Neuronal stem cell (in vitro differentiated cells): ENCODE measurements at regions not wholly inside any gene's neighbourhood (a gene's known extent, or its start where the extent isn't known, plus 50 kb on each side); places are given as distances from the start of the nearest gene placed in this dataset.

Experiments used
- DNase-seq: peaks from one replicate; pipeline ENCODE4 v3.0.0-alpha.2; 2013; ENCODE audit warnings: low spot score
- H2AFZ ChIP-seq: one replicate; pipeline ENCODE4 v1.6.1; 2013; ENCODE audit warnings: mild to moderate bottlenecking, low read length, inconsistent platforms
- H2AK5ac ChIP-seq: 2 replicates; pipeline ENCODE4 v1.6.1; 2013; ENCODE audit warnings: low read depth, mild to moderate bottlenecking, inconsistent platforms, low read length, moderate library complexity, mixed read lengths
- H2BK120ac ChIP-seq: 2 replicates; pipeline ENCODE4 v1.6.1; 2013; ENCODE audit warnings: low read depth, mild to moderate bottlenecking, inconsistent platforms, low read length, moderate library complexity, mixed read lengths
- H2BK12ac ChIP-seq: one replicate; pipeline ENCODE4 v1.6.1; 2013; ENCODE audit warnings: low read length, inconsistent platforms
- H2BK15ac ChIP-seq: 2 replicates; pipeline ENCODE4 v1.6.1; 2013; ENCODE audit warnings: mild to moderate bottlenecking, low read length, inconsistent platforms, mixed read lengths
- H2BK5ac ChIP-seq: one replicate; pipeline ENCODE4 v1.6.1; 2013; ENCODE audit warnings: inconsistent platforms, mild to moderate bottlenecking, low read length, moderate library complexity
- H3K14ac ChIP-seq: one replicate; pipeline ENCODE4 v1.6.1; 2013; ENCODE audit warnings: low read length, inconsistent platforms
- H3K18ac ChIP-seq: 2 replicates; pipeline ENCODE4 v1.6.1; 2013; ENCODE audit warnings: low read length, inconsistent platforms
- H3K23ac ChIP-seq: 2 replicates; pipeline ENCODE4 v1.6.1; 2013; ENCODE audit warnings: low read depth, mild to moderate bottlenecking, mixed read lengths, low read length, inconsistent platforms; ENCODE audit not compliant: poor library complexity
- H3K27ac ChIP-seq: replicated peaks from 3 replicates; pipeline ENCODE4 v1.5.1; 2013; ENCODE audit warnings: low read length, inconsistent platforms
- H3K27me3 ChIP-seq, 3 experiments: 2 replicates each; pipeline ENCODE4 v1.6.1; 2013; ENCODE audit warnings: low read length in 3 of 3, mild to moderate bottlenecking in 2 of 3, inconsistent platforms in 1 of 3, low read depth in 1 of 3, mixed read lengths in 1 of 3, moderate library complexity in 1 of 3; ENCODE audit not compliant: control insufficient read depth in 3 of 3, insufficient read depth in 3 of 3
- H3K36me3 ChIP-seq, 2 donors: replicated peaks in 1 of 2; 2 replicates each; pipeline ENCODE4 v1.6.1; 2013; ENCODE audit warnings: low read length in 2 of 2; ENCODE audit not compliant: control insufficient read depth in 2 of 2, insufficient read depth in 2 of 2
- H3K4ac ChIP-seq: 2 replicates; pipeline ENCODE4 v1.6.1; 2013; ENCODE audit warnings: inconsistent platforms, mild to moderate bottlenecking, low read length, moderate library complexity
- H3K4me1 ChIP-seq, 2 donors: 1 replicate in 1 of 2; 2 replicates in 1 of 2; pipeline ENCODE4 v1.6.1; 2013; ENCODE audit warnings: low read length in 2 of 2, low read depth in 1 of 2; ENCODE audit not compliant: control insufficient read depth in 2 of 2, insufficient read depth in 1 of 2
- H3K4me2 ChIP-seq: one replicate; pipeline ENCODE4 v1.6.1; 2013; ENCODE audit warnings: mild to moderate bottlenecking, low read length, inconsistent platforms; ENCODE audit not compliant: insufficient read depth, poor library complexity, severe bottlenecking
- H3K4me3 ChIP-seq, 2 donors: 2 replicates each; pipeline ENCODE4 v1.5.1; 2013; ENCODE audit warnings: low read length in 2 of 2, mild to moderate bottlenecking in 2 of 2, inconsistent platforms in 1 of 2, moderate library complexity in 1 of 2
- H3K79me1 ChIP-seq: one replicate; pipeline ENCODE4 v1.6.1; 2013; ENCODE audit warnings: low read depth, mild to moderate bottlenecking, inconsistent platforms, low read length, moderate library complexity
- H3K9ac ChIP-seq: one replicate; pipeline ENCODE4 v1.6.1; 2013; ENCODE audit warnings: mild to moderate bottlenecking, low read depth, low read length, inconsistent platforms; ENCODE audit not compliant: poor library complexity
- H3K9me3 ChIP-seq, 2 donors: replicated peaks in 1 of 2; 2 replicates each; pipeline versions ENCODE3 to v1.6.1; 2013; ENCODE audit warnings: low read length in 2 of 2, mild to moderate bottlenecking in 2 of 2, inconsistent platforms in 1 of 2, low read depth in 1 of 2, mixed read lengths in 1 of 2, moderate library complexity in 1 of 2; ENCODE audit not compliant: control insufficient read depth in 2 of 2, insufficient read depth in 1 of 2
- H4K8ac ChIP-seq: one replicate; pipeline ENCODE4 v1.6.1; 2013; ENCODE audit warnings: low read depth, mild to moderate bottlenecking, inconsistent platforms, low read length, moderate library complexity
- H4K91ac ChIP-seq: one replicate; pipeline ENCODE4 v1.6.1; 2013; ENCODE audit warnings: low read length, low read depth, mild to moderate bottlenecking, inconsistent platforms; ENCODE audit not compliant: poor library complexity
- WGBS, 2 donors: extraction: QIAGEN DNeasy Blood & Tissue Kit; methylation state at CpG; one replicate each; pipeline ENCODE4 v1.1.7; 2013; ENCODE audit warnings: missing lambda C conversion rate in 2 of 2, mixed read lengths in 1 of 2; ENCODE audit not compliant: insufficient read length in 2 of 2, insufficient replicate concordance in 1 of 2; ENCODE audit errors: extremely low coverage in 2 of 2; 5-methylcytosine and 5-hydroxymethylcytosine counted together

GRCh38 chr4:136311774-136312173 lies 1220.5 kb downstream of the PCDH18 start:
- no peak for DNase-seq
- no peaks in the 10 kb centered on the region for H3K36me3 ChIP-seq
- H3K9me3 ChIP-seq = no peaks in the 10 kb centered on the region
- no peak overlapping the region for H3K4me3 ChIP-seq
- H4K8ac ChIP-seq = no peak overlapping the region
- no peaks in the 10 kb centered on the region for H3K27me3 ChIP-seq
- no peak overlapping the region for H2AK5ac ChIP-seq
- no peak overlapping the region for H3K27ac ChIP-seq
- WGBS, 2 donors = no CpG with 5 or more reads among the region's 2 CpGs
- H3K79me1 ChIP-seq = no peaks in the 10 kb centered on the region
- H3K4ac ChIP-seq = no peak overlapping the region
- no peak overlapping the region for H2BK15ac ChIP-seq
- no peak overlapping the region for H2BK5ac ChIP-seq
- no peak overlapping the region for H3K23ac ChIP-seq
- no peak overlapping the region for H3K9ac ChIP-seq
- H3K14ac ChIP-seq = no peak overlapping the region
- H3K4me2 ChIP-seq = no peak overlapping the region
- no peaks in the 10 kb centered on the region for H3K4me1 ChIP-seq
- H3K18ac ChIP-seq = no peak overlapping the region
- no peak overlapping the region for H2BK120ac ChIP-seq
- no peak overlapping the region for H2BK12ac ChIP-seq
- no peak overlapping the region for H4K91ac ChIP-seq
- no peak overlapping the region for H2AFZ ChIP-seq

GRCh38 chr4:136307765-136308164 lies 1224.5 kb downstream of the PCDH18 start:
- Histone ChIP-seq H2BK120ac (no peak overlapping the region), H3K79me1 (no peaks in the 10 kb centered on the region), H4K8ac (no peak overlapping the region), H3K27ac (no peak overlapping the region), H3K23ac (no peak overlapping the region), H3K9me3 (no peaks in the 10 kb centered on the region), H3K36me3 (no peaks in the 10 kb centered on the region), H3K27me3 (no peaks in the 10 kb centered on the region), H3K4ac (no peak overlapping the region), H2AK5ac (no peak overlapping the region), H3K14ac (no peak overlapping the region), H3K4me1 (no peaks in the 10 kb centered on the region), H2BK5ac (no peak overlapping the region), H2BK12ac (no peak overlapping the region), H3K18ac (no peak overlapping the region), H2AFZ (no peak overlapping the region), H3K9ac (no peak overlapping the region), H4K91ac (no peak overlapping the region), H3K4me2 (no peak overlapping the region), H2BK15ac (no peak overlapping the region), H3K4me3 (no peak overlapping the region)
- no peak for DNase-seq
- 100% methylated on average over 1 of the region's 1 CpG; no CpG with 5 or more reads in 1 of the 2 donors for WGBS, 2 donors

GRCh38 chr4:136306361-136306760 lies 1225.9 kb downstream of the PCDH18 start:
- no peak overlapping the region for H3K4me2 ChIP-seq
- H3K27ac ChIP-seq = no peak overlapping the region
- H2BK12ac ChIP-seq = no peak overlapping the region
- no peak overlapping the region for H2BK5ac ChIP-seq
- no peak overlapping the region for H2BK120ac ChIP-seq
- no peak overlapping the region for H3K18ac ChIP-seq
- no peaks in the 10 kb centered on the region for H3K9me3 ChIP-seq
- H4K91ac ChIP-seq = no peak overlapping the region
- no peaks in the 10 kb centered on the region for H3K27me3 ChIP-seq
- no peak overlapping the region for H2AK5ac ChIP-seq
- H3K4ac ChIP-seq = no peak overlapping the region
- no peak for DNase-seq
- H3K14ac ChIP-seq = no peak overlapping the region
- H2BK15ac ChIP-seq = no peak overlapping the region
- no peaks in the 10 kb centered on the region for H3K79me1 ChIP-seq
- no peak overlapping the region for H2AFZ ChIP-seq
- no peak overlapping the region for H3K4me3 ChIP-seq
- WGBS, 2 donors = no CpG with 5 or more reads among the region's 2 CpGs
- no peaks in the 10 kb centered on the region for H3K4me1 ChIP-seq
- H4K8ac ChIP-seq = no peak overlapping the region
- H3K23ac ChIP-seq = no peak overlapping the region
- no peaks in the 10 kb centered on the region for H3K36me3 ChIP-seq
- H3K9ac ChIP-seq = no peak overlapping the region

- Histone ChIP-seq H2BK5ac (no peak overlapping the region), H2AFZ (no peak overlapping the region), H2BK15ac (no peak overlapping the region), H3K18ac (no peak overlapping the region), H2BK120ac (no peak overlapping the region), H3K9ac (no peak overlapping the region), H3K79me1 (no peaks in the 10 kb centered on the region), H2AK5ac (no peak overlapping the region), H3K4me2 (no peak overlapping the region), H3K4me3 (no peak overlapping the region), H4K91ac (no peak overlapping the region), H3K23ac (no peak overlapping the region), H3K4me1 (peaks cover 0 to 1% of the 10 kb centered on the region in 2 donors), H3K36me3 (no peaks in the 10 kb centered on the region), H3K27ac (no peak overlapping the region), H4K8ac (no peak overlapping the region), H3K9me3 (no peaks in the 10 kb centered on the region), H3K14ac (no peak overlapping the region), H3K27me3 (no peaks in the 10 kb centered on the region), H2BK12ac (no peak overlapping the region), H3K4ac (no peak overlapping the region)
- DNase-seq = no peak
Observed at GRCh38 chr4:136302566-136302965, 1229.7 kb downstream of the PCDH18 start.
